Neural cell (in vitro differentiated cells): ENCODE measurements at regions not wholly inside any gene's neighbourhood (a gene's known extent, or its start where the extent isn't known, plus 50 kb on each side); places are given as distances from the start of the nearest gene placed in this dataset.

Experiments used
- H2AFZ ChIP-seq: fragments of 200-600, 300-800 bp; sonication (generic), shearing (Covaris generic); 2 replicates; pipeline ENCODE4 v1.6.0; 2014; ENCODE audit warnings: low read depth, mild to moderate bottlenecking, antibody characterized with exemption, low read length, moderate library complexity
- H3F3A ChIP-seq: fragments of 200-600 bp; shearing (Covaris generic); 2 replicates; pipeline ENCODE4 v1.6.1; 2016; ENCODE audit warnings: mild to moderate bottlenecking, moderate library complexity, mixed read lengths, antibody characterized with exemption, low read length; ENCODE audit not compliant: insufficient read depth, poor library complexity, severe bottlenecking
- H3K27ac ChIP-seq: fragments of 200-600, 300-800 bp; sonication (generic), shearing (Covaris generic); 2 replicates; pipeline ENCODE4 v1.5.1; 2014; ENCODE audit warnings: mild to moderate bottlenecking, low read length, moderate library complexity
- H3K27me3 ChIP-seq: fragments of 300-800, 200-600 bp; sonication (generic), shearing (Covaris generic); 2 replicates; pipeline ENCODE4 v1.6.0; 2014; ENCODE audit warnings: mild to moderate bottlenecking, low read depth, low read length, moderate library complexity; ENCODE audit not compliant: insufficient read depth
- H3K36me3 ChIP-seq: fragments of 300-800, 200-600 bp; sonication (generic), shearing (Covaris generic); 2 replicates; pipeline ENCODE4 v1.5.1; 2014; ENCODE audit warnings: mild to moderate bottlenecking, antibody characterized with exemption, low read length, moderate library complexity; ENCODE audit not compliant: insufficient read depth
- H3K4me2 ChIP-seq: fragments of 300-800, 200-600 bp; sonication (generic), shearing (Covaris generic); 2 replicates; pipeline ENCODE4 v1.6.0; 2014; ENCODE audit warnings: mild to moderate bottlenecking, low read length
- H3K4me3 ChIP-seq: fragments of 300-800, 200-600 bp; sonication (generic), shearing (Covaris generic); 2 replicates; pipeline ENCODE4 v1.5.1; 2014; ENCODE audit warnings: mild to moderate bottlenecking, low read length, moderate library complexity
- H3K79me2 ChIP-seq: fragments of 200-600 bp; shearing (Covaris generic); replicated peaks from 2 replicates; pipeline ENCODE4 v1.6.0; 2014; ENCODE audit warnings: mild to moderate bottlenecking, low read length, moderate library complexity; ENCODE audit not compliant: insufficient read depth
- H3K9ac ChIP-seq: fragments of 300-800, 200-600 bp; sonication (generic), shearing (Covaris generic); 2 replicates; pipeline ENCODE4 v1.6.1; 2016; ENCODE audit warnings: mild to moderate bottlenecking, low read length, mixed read lengths
- H3K9me2 ChIP-seq: fragments of 200-600 bp; shearing (Covaris generic); 2 replicates; pipeline ENCODE4 v1.6.1; 2016; ENCODE audit warnings: mild to moderate bottlenecking, low read length, mixed read lengths; ENCODE audit not compliant: insufficient read depth
- H3K9me3 ChIP-seq: fragments of 200-600, 300-800 bp; sonication (generic), shearing (Covaris generic); 2 replicates; pipeline ENCODE4 v1.6.1; 2016; ENCODE audit warnings: mild to moderate bottlenecking, mixed run types, low read length, moderate library complexity, mixed read lengths
- H4K20me1 ChIP-seq: fragments of 200-600 bp; shearing (Covaris generic); 2 replicates; pipeline ENCODE4 v1.6.1; 2016; ENCODE audit warnings: mild to moderate bottlenecking, mixed run types; ENCODE audit not compliant: insufficient read depth
- CTCF ChIP-seq: fragments of 450-650 bp; IDR thresholded peaks from 2 replicates; pipeline ENCODE4 v1.5.1; 2014; ENCODE audit warnings: antibody characterized with exemption, mild to moderate bottlenecking, moderate library complexity; ENCODE audit not compliant: poor library complexity, severe bottlenecking
- EP300 ChIP-seq: fragments of 450-650 bp; conservative IDR thresholded peaks from 2 replicates; pipeline ENCODE4 v1.6.1; 2014; ENCODE audit warnings: antibody characterized with exemption, mild to moderate bottlenecking, moderate library complexity; ENCODE audit not compliant: poor library complexity, severe bottlenecking
- EZH2 ChIP-seq: fragments of 200-600, 300-800 bp; shearing (Covaris generic), sonication (generic); IDR thresholded peaks from 2 replicates; pipeline ENCODE4 v1.6.1; 2014; ENCODE audit warnings: antibody characterized with exemption, low read length, borderline replicate concordance, mild to moderate bottlenecking; ENCODE audit not compliant: insufficient read depth, poor library complexity, severe bottlenecking
- MXI1 ChIP-seq: fragments of 450-650 bp; conservative IDR thresholded peaks from 2 replicates; pipeline ENCODE4 v1.6.1; 2014; ENCODE audit warnings: antibody characterized with exemption, mild to moderate bottlenecking; ENCODE audit not compliant: poor library complexity, severe bottlenecking
- POLR2AphosphoS5 ChIP-seq: IDR thresholded peaks from 2 replicates; pipeline ENCODE4 v1.6.1; 2012
- RAD21 ChIP-seq: fragments of 450-650 bp; conservative IDR thresholded peaks from 2 replicates; pipeline ENCODE4 v1.6.1; 2014; ENCODE audit warnings: antibody characterized with exemption, mild to moderate bottlenecking, moderate library complexity
- REST ChIP-seq: IDR thresholded peaks from 2 replicates; pipeline ENCODE4 v1.6.1; 2012; ENCODE audit warnings: borderline replicate concordance
- SMC3 ChIP-seq: fragments of 450-650 bp; conservative IDR thresholded peaks from 2 replicates; pipeline ENCODE4 v1.6.1; 2014; ENCODE audit warnings: antibody characterized with exemption, mild to moderate bottlenecking, moderate library complexity; ENCODE audit not compliant: poor library complexity
- TAF1 ChIP-seq: IDR thresholded peaks from 2 replicates; pipeline ENCODE4 v1.6.1; 2012; ENCODE audit warnings: low read depth

- Histone ChIP-seq H3K36me3 (no peaks in the 10 kb centered on the region), H3K27me3 (no peaks in the 10 kb centered on the region), H3K4me3 (no peak overlapping the region), H3F3A (no peaks in the 10 kb centered on the region), H2AFZ (no peak overlapping the region), H3K9me2 (no peaks in the 10 kb centered on the region), H3K4me2 (no peak overlapping the region), H4K20me1 (no peaks in the 10 kb centered on the region), H3K9ac (no peak overlapping the region), H3K9me3 (no peaks in the 10 kb centered on the region), H3K27ac (no peak overlapping the region), H3K79me2 (no peaks in the 10 kb centered on the region)
- TF ChIP-seq TAF1, result no peak
- TF ChIP-seq MXI1, result no peak
- TF ChIP-seq CTCF, result no peak
- no peak for TF ChIP-seq EZH2
- no peak for TF ChIP-seq REST
- no peak for TF ChIP-seq POLR2AphosphoS5
- no peak for TF ChIP-seq EP300
- no peak for TF ChIP-seq RAD21
- TF ChIP-seq SMC3, result no peak
These were observed 344.2 kb downstream of the MTX2 start for GRCh38 chr2:176613323-176613987.

- Histone ChIP-seq H3K9ac (no peak overlapping the region), H3K9me3 (no peaks in the 10 kb centered on the region), H3K9me2 (no peaks in the 10 kb centered on the region), H3K4me3 (no peak overlapping the region), H3K36me3 (no peaks in the 10 kb centered on the region), H2AFZ (no peak overlapping the region), H3K79me2 (no peaks in the 10 kb centered on the region), H4K20me1 (no peaks in the 10 kb centered on the region), H3K27ac (no peak overlapping the region), H3F3A (no peaks in the 10 kb centered on the region), H3K4me2 (no peak overlapping the region), H3K27me3 (no peaks in the 10 kb centered on the region)
- TF ChIP-seq EP300, result no peak
- no peak for TF ChIP-seq TAF1
- TF ChIP-seq REST, result no peak
- TF ChIP-seq SMC3, result no peak
- no peak for TF ChIP-seq POLR2AphosphoS5
These were observed 344.8 kb downstream of the MTX2 start for GRCh38 chr2:176614049-176614448.
